ENCODE measurements at regions not wholly inside any gene's neighbourhood (a gene's known extent, or its start where the extent isn't known, plus 50 kb on each side); places are given as distances from the start of the nearest gene placed in this dataset.
A peak's percentile ranks its signal among the peaks of the same experiment; 100 is the strongest.

GRCh38 chr4:126071346-126072333 lies 756.9 kb downstream of the FAT4 start:
- peak; percentile 89 for DNase-seq (ENCODE audit: low read depth)
- no peaks in the 10 kb centered on the region for H3K36me3 ChIP-seq (ENCODE audit: control insufficient read depth, insufficient read depth, low read length, severe bottlenecking)
- no peak overlapping the region for H3K9ac ChIP-seq (ENCODE audit: low read length)
- no peak overlapping the region for H3K4me3 ChIP-seq (ENCODE audit: low read length)
- no peaks in the 10 kb centered on the region for H3K27me3 ChIP-seq (replicated peaks; ENCODE audit: control insufficient read depth, insufficient read depth, low read length)
- peaks cover 10% of the 10 kb centered on the region for H3K4me1 ChIP-seq (ENCODE audit: control insufficient read depth, insufficient read depth, low read length)
- no peaks in the 10 kb centered on the region for H3K9me3 ChIP-seq (ENCODE audit: control insufficient read depth, low read length)

GRCh38 chr4:126081336-126081735 lies 766.6 kb downstream of the FAT4 start:
- Histone ChIP-seq H3K4me3 (ENCODE audit: low read length) (no peak overlapping the region), H3K36me3 (ENCODE audit: control insufficient read depth, insufficient read depth, low read length, severe bottlenecking) (no peaks in the 10 kb centered on the region), H3K9ac (ENCODE audit: low read length) (no peak overlapping the region), H3K9me3 (ENCODE audit: control insufficient read depth, low read length) (no peaks in the 10 kb centered on the region), H3K27me3 (replicated peaks; ENCODE audit: control insufficient read depth, insufficient read depth, low read length) (no peaks in the 10 kb centered on the region), H3K4me1 (ENCODE audit: control insufficient read depth, insufficient read depth, low read length) (no peaks in the 10 kb centered on the region)
- DNase-seq (ENCODE audit: low read depth) = peak; percentile 79

GRCh38 chr4:126086041-126086440 lies 771.3 kb downstream of the FAT4 start:
- Histone ChIP-seq H3K9ac (ENCODE audit: low read length) (no peak overlapping the region), H3K4me1 (ENCODE audit: control insufficient read depth, insufficient read depth, low read length) (no peaks in the 10 kb centered on the region), H3K36me3 (ENCODE audit: control insufficient read depth, insufficient read depth, low read length, severe bottlenecking) (no peaks in the 10 kb centered on the region), H3K4me3 (ENCODE audit: low read length) (no peak overlapping the region), H3K9me3 (ENCODE audit: control insufficient read depth, low read length) (no peaks in the 10 kb centered on the region), H3K27me3 (replicated peaks; ENCODE audit: control insufficient read depth, insufficient read depth, low read length) (no peaks in the 10 kb centered on the region)
- no peak for DNase-seq (ENCODE audit: low read depth)

DNA sequence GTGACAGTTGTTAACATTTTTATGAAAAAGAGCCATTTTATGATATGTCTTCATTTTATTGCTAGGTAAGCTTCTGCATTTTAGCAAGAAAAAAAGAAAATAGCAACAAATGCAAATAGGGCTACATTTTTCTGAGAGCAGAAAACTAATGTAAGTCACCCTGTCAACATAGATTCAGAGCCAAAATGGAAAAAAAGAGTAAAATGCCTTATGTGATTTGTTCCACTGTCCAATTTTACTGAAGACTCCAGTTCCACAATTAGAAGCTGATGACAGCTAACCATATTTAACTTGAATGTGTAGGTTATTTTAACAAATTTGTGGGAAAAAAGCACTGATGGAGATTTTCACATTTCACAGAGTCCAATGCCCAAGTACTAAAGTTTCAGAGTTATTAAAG lies 772.3 kb downstream of the FAT4 start:
- Histone ChIP-seq H3K4me3 (ENCODE audit: low read length) (no peak overlapping the region), H3K4me1 (ENCODE audit: control insufficient read depth, insufficient read depth, low read length) (no peaks in the 10 kb centered on the region), H3K9ac (ENCODE audit: low read length) (no peak overlapping the region), H3K36me3 (ENCODE audit: control insufficient read depth, insufficient read depth, low read length, severe bottlenecking) (no peaks in the 10 kb centered on the region), H3K9me3 (ENCODE audit: control insufficient read depth, low read length) (no peaks in the 10 kb centered on the region), H3K27me3 (replicated peaks; ENCODE audit: control insufficient read depth, insufficient read depth, low read length) (no peaks in the 10 kb centered on the region)
- DNase-seq (ENCODE audit: low read depth) = no peak

GRCh38 chr4:126097155-126097799 lies 782.5 kb downstream of the FAT4 start:
- no peak overlapping the region for H3K9ac ChIP-seq (ENCODE audit: low read length)
- no peaks in the 10 kb centered on the region for H3K9me3 ChIP-seq (ENCODE audit: control insufficient read depth, low read length)
- H3K4me3 ChIP-seq (ENCODE audit: low read length) = no peak overlapping the region
- H3K27me3 ChIP-seq (replicated peaks; ENCODE audit: control insufficient read depth, insufficient read depth, low read length) = no peaks in the 10 kb centered on the region
- no peaks in the 10 kb centered on the region for H3K36me3 ChIP-seq (ENCODE audit: control insufficient read depth, insufficient read depth, low read length, severe bottlenecking)
- no peak for DNase-seq (ENCODE audit: low read depth)
- H3K4me1 ChIP-seq (ENCODE audit: control insufficient read depth, insufficient read depth, low read length) = no peaks in the 10 kb centered on the region

- no peak overlapping the region for H3K9ac ChIP-seq (ENCODE audit: low read length)
- no peaks in the 10 kb centered on the region for H3K27me3 ChIP-seq (replicated peaks; ENCODE audit: control insufficient read depth, insufficient read depth, low read length)
- no peak for DNase-seq (ENCODE audit: low read depth)
- H3K9me3 ChIP-seq (ENCODE audit: control insufficient read depth, low read length) = peaks cover 14% of the 10 kb centered on the region
- H3K36me3 ChIP-seq (ENCODE audit: control insufficient read depth, insufficient read depth, low read length, severe bottlenecking) = no peaks in the 10 kb centered on the region
- H3K4me3 ChIP-seq (ENCODE audit: low read length) = no peak overlapping the region
- no peaks in the 10 kb centered on the region for H3K4me1 ChIP-seq (ENCODE audit: control insufficient read depth, insufficient read depth, low read length)
Observed at GRCh38 chr4:126106658-126107057, 791.9 kb downstream of the FAT4 start.

DNA sequence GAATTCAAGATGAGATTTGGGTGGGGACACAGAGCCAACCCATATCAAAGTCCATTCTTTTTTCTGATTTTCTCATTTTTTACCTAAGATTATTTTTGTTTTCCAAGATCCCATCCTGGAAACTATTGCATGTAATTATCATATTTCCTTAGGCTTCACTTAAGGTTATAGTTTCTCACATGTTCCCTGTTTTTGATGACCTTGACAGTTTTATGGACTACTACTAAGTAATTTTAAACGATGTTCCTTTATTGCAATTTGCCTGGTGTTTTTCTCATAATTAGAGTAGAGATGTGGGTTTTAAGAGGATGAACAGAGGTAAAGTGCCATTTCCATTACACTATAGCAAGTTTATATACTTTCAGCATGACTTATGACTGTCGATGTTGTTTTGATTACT lies 795.1 kb downstream of the FAT4 start:
- DNase-seq (ENCODE audit: low read depth) = no peak
- no peaks in the 10 kb centered on the region for H3K4me1 ChIP-seq (ENCODE audit: control insufficient read depth, insufficient read depth, low read length)
- peaks cover 44% of the 10 kb centered on the region for H3K9me3 ChIP-seq (ENCODE audit: control insufficient read depth, low read length)
- no peaks in the 10 kb centered on the region for H3K36me3 ChIP-seq (ENCODE audit: control insufficient read depth, insufficient read depth, low read length, severe bottlenecking)
- no peak overlapping the region for H3K4me3 ChIP-seq (ENCODE audit: low read length)
- H3K9ac ChIP-seq (ENCODE audit: low read length) = no peak overlapping the region
- no peaks in the 10 kb centered on the region for H3K27me3 ChIP-seq (replicated peaks; ENCODE audit: control insufficient read depth, insufficient read depth, low read length)

DNA sequence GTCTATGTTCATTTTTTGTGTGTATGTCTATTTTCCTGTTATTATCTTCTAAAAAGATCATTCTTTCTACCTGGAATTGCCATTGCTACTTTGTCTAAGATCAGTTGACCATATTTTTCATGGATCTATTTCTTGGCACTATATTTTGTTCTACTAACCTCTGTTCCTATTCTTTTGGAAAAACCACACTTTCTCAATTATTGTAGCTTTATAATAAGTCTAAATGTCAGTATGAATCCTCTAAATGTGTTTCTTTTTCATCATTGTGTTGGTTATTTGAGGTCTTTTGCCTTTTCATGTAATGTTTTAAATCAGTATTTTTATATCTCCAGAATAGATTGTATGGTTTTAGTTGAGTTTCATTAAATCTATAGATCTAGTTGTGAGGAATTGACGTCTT lies 798.3 kb downstream of the FAT4 start:
- no peak for DNase-seq (ENCODE audit: low read depth)
- Histone ChIP-seq H3K4me3 (ENCODE audit: low read length) (no peak overlapping the region), H3K4me1 (ENCODE audit: control insufficient read depth, insufficient read depth, low read length) (no peaks in the 10 kb centered on the region), H3K36me3 (ENCODE audit: control insufficient read depth, insufficient read depth, low read length, severe bottlenecking) (no peaks in the 10 kb centered on the region), H3K9me3 (ENCODE audit: control insufficient read depth, low read length) (peaks cover 64% of the 10 kb centered on the region), H3K27me3 (replicated peaks; ENCODE audit: control insufficient read depth, insufficient read depth, low read length) (no peaks in the 10 kb centered on the region), H3K9ac (ENCODE audit: low read length) (no peak overlapping the region)

DNA sequence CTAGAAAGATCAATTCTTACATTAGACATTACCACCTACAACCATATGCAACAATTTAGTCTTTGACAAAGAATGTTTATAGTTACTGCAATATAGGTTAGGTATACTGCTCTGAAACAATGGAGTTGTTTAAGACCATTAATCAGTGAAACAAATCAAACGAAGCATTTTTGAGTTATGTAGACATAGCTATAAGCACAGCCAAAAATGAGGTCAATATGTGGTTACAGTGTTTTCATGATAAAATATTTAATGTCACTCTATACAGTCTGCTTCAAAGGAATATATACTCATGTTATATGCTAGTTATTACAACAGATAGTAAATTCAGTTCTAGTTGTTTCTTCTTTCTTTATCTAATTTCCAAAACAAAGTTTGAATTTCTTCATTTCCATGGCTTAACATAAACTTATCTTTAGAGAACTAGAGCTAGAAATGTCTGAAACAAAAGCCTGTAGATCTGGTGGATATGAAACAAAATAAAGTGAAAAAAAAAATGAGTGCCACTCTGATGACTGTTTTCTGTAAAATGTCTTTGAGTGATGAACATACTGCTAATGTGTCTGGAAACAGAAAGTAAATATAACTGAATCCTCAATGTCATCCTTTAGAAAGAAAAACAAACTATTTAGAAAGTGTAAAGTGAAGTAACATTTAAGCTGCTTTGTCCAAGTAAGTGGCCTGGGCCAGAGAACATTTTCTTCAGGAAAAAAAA lies 809.0 kb downstream of the FAT4 start:
- Histone ChIP-seq H3K9me3 (ENCODE audit: control insufficient read depth, low read length) (peaks cover 5% of the 10 kb centered on the region), H3K4me1 (ENCODE audit: control insufficient read depth, insufficient read depth, low read length) (no peaks in the 10 kb centered on the region), H3K36me3 (ENCODE audit: control insufficient read depth, insufficient read depth, low read length, severe bottlenecking) (no peaks in the 10 kb centered on the region), H3K9ac (ENCODE audit: low read length) (no peak overlapping the region), H3K27me3 (replicated peaks; ENCODE audit: control insufficient read depth, insufficient read depth, low read length) (no peaks in the 10 kb centered on the region), H3K4me3 (ENCODE audit: low read length) (no peak overlapping the region)
- DNase-seq (ENCODE audit: low read depth) = peak; percentile 65

DNA sequence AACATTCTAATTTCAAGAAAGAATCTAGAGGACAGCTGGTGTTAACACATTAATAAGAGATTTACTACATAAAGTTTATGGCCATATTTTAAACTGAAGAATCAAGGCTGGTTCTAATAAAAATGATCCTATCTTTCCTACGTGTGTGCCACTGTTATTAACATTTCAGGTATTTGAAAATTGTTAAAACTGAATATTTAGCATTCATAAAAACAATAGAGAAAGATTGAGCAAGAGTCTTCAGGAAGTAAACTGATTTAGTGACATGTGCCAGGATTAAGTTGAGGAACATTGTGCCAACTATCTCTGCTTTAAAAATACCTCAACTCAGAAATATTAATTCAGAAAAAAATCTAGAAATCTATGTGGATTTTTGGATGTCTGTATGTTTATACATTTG lies 810.1 kb downstream of the FAT4 start:
- Histone ChIP-seq H3K9ac (ENCODE audit: low read length) (no peak overlapping the region), H3K36me3 (ENCODE audit: control insufficient read depth, insufficient read depth, low read length, severe bottlenecking) (no peaks in the 10 kb centered on the region)

DNA sequence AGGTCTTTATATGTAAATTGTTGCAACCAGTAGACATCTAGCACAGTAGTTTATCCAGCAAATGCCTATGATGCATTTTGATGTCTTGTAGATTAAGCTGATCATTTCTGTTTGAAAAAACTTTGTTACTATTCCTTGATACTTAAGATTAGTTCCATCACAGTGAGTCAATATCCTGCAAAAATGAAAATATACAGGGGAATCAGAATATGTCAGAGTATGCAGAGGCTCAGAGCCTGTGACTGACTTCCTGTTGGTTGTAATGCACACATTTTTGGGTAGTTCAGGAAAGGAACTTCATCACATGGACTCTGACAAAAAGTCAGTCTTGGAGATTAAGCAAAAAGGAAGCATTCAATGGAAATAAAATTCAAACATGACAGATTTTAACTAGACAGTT lies 815.5 kb downstream of the FAT4 start:
- DNase-seq (ENCODE audit: low read depth) = no peak
- peaks cover 9% of the 10 kb centered on the region for H3K9me3 ChIP-seq (ENCODE audit: control insufficient read depth, low read length)
- H3K4me3 ChIP-seq (ENCODE audit: low read length) = no peak overlapping the region
- H3K27me3 ChIP-seq (replicated peaks; ENCODE audit: control insufficient read depth, insufficient read depth, low read length) = no peaks in the 10 kb centered on the region
- no peak overlapping the region for H3K9ac ChIP-seq (ENCODE audit: low read length)
- H3K4me1 ChIP-seq (ENCODE audit: control insufficient read depth, insufficient read depth, low read length) = no peaks in the 10 kb centered on the region
- no peaks in the 10 kb centered on the region for H3K36me3 ChIP-seq (ENCODE audit: control insufficient read depth, insufficient read depth, low read length, severe bottlenecking)

More for the DNA sequence above, 810.1 kb downstream of the FAT4 start:
- H3K27me3 ChIP-seq (replicated peaks; ENCODE audit: control insufficient read depth, insufficient read depth, low read length) = no peaks in the 10 kb centered on the region
- no peaks in the 10 kb centered on the region for H3K4me1 ChIP-seq (ENCODE audit: control insufficient read depth, insufficient read depth, low read length)
- H3K4me3 ChIP-seq (ENCODE audit: low read length) = no peak overlapping the region
- DNase-seq (ENCODE audit: low read depth) = peak; percentile 17
- peaks cover 2% of the 10 kb centered on the region for H3K9me3 ChIP-seq (ENCODE audit: control insufficient read depth, low read length)

Measured in adipocyte (in vitro differentiated cells).